Epithelial cell of proximal tubule (primary cell): ENCODE measurements at regions not wholly inside any gene's neighbourhood (a gene's known extent, or its start where the extent isn't known, plus 50 kb on each side); places are given as distances from the start of the nearest gene placed in this dataset.

Source experiments
- DNase-seq: peaks from one replicate; pipeline ENCODE4 v3.0.0-alpha.2; 2011; ENCODE audit warnings: low read depth
- H3K4me3 ChIP-seq: 2 replicates; pipeline ENCODE4 v1.5.1; 2011; ENCODE audit warnings: low read depth, mild to moderate bottlenecking, low read length
- TF ChIP-seq, protein P1 (sequence below): conservative IDR thresholded peaks from 2 replicates; pipeline ENCODE4 v1.5.1; 2012; ENCODE audit warnings: low read depth, mild to moderate bottlenecking, low read length

DNA sequence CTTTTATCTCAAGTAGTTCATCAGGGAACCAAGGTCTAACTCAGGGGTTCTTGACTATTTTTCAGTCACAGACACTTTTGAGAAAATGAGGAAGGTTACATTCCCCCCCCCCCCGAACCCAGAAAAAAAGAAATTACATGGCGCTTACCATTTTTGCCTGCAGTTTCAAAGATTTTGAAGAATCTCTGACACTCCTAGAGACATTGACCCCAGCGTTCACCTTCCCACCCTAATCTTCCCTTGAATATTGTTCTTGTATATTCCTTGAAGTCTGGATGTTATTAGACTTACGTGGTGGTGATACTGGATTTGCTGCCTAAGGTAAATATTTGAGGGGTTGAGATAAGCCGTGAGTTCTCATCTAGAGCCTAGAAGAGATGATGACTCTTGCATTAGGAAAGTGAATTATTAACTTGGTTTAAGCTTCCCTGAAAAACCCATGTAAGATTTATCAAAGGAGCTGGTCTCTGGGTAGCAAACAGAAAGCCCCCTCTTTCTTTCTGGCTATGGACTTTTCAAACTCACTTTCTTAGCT, 245.7 kb upstream of the FOXK1 start:
- no peak overlapping the region for H3K4me3 ChIP-seq
- TF ChIP-seq, protein P1, sequence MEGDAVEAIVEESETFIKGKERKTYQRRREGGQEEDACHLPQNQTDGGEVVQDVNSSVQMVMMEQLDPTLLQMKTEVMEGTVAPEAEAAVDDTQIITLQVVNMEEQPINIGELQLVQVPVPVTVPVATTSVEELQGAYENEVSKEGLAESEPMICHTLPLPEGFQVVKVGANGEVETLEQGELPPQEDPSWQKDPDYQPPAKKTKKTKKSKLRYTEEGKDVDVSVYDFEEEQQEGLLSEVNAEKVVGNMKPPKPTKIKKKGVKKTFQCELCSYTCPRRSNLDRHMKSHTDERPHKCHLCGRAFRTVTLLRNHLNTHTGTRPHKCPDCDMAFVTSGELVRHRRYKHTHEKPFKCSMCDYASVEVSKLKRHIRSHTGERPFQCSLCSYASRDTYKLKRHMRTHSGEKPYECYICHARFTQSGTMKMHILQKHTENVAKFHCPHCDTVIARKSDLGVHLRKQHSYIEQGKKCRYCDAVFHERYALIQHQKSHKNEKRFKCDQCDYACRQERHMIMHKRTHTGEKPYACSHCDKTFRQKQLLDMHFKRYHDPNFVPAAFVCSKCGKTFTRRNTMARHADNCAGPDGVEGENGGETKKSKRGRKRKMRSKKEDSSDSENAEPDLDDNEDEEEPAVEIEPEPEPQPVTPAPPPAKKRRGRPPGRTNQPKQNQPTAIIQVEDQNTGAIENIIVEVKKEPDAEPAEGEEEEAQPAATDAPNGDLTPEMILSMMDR, result no peak
- no peak for DNase-seq

DNA sequence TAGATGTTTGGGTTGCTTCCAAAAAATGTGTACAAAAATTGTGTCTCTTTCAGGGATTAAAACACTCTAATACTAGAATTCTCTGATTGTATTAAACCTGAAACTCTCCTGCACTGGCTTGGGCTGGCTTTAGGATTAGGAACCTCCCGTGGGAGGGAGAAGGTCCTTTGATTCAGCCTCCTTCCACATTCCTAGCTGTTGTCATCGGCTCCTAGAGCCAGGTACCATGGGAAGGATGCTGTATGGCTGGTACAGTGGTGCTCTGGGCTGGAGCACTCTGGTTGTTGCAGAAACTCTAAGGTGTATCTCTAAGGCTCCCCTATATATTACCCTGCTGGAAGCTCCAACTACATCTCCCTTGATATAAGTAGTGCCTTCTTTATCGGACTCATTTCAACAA, 245.2 kb upstream of the FOXK1 start:
- no peak for DNase-seq
- TF ChIP-seq, protein P1, result no peak
- H3K4me3 ChIP-seq, result no peak overlapping the region

DNA sequence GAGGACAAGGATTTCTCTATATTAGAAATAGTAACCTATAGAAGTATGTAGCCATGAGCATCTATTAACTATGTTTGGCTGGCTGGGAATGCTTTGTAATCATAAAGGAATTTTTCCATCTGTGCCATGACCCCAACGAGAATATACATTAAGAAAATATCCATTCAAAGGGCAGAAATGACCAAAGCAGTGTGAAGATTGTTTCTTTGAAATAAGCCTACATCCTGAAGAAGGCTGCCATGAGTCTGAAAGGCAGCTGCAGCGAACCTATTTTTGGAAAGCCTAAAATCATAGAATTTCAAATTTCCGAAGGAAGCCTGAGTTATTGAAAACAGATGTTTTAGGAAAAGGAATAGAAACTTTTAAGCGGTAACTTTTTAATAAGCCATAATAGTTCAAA, 244.2 kb upstream of the FOXK1 start:
- H3K4me3 ChIP-seq, result no peak overlapping the region
- no peak for DNase-seq
- TF ChIP-seq, protein P1, result no peak

DNA sequence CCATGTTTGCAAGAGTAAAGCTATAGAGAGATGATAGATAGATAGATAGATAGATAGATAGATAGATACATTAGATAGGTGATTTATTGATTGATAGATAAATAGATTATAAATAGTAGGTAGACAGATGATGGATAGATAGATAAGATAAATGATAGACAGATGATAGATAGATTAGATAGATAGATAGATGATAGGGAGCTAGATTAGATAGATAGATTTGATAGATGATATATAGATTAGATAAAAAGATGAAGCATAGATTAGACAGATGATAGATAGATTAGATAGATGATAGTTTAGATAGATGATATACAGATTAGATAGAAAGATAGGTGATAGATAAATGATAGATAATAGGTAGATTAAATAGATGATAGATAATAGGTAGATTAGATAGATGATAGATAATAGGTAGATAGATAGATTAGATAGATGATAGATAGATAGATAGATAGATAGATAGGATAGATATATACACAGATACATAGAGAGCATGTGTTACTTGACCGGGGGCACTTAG, 243.3 kb upstream of the FOXK1 start:
- TF ChIP-seq, protein P1, result no peak
- no peak for DNase-seq
- H3K4me3 ChIP-seq, result no peak overlapping the region

DNA sequence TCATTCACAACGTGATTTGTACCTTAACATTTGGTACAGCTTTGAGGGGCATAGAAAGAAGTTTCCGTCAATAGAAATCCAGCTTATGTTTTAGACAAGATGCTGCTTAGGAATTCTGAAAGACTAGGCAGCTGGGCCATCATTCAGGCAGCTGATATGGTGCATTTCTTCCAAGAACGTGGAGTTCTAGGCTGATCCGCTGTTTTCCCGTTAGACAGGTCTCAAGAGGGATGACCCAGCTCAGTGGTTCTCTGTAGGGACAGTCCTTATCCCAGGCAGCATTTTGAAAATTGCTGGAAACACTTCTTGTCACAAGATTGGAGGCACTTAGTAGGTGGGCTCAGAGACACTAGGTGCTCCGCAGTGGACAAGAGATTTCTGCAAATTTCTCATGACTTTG, 242.7 kb upstream of the FOXK1 start:
- no peak overlapping the region for H3K4me3 ChIP-seq
- TF ChIP-seq, protein P1, result no peak
- no peak for DNase-seq

DNA sequence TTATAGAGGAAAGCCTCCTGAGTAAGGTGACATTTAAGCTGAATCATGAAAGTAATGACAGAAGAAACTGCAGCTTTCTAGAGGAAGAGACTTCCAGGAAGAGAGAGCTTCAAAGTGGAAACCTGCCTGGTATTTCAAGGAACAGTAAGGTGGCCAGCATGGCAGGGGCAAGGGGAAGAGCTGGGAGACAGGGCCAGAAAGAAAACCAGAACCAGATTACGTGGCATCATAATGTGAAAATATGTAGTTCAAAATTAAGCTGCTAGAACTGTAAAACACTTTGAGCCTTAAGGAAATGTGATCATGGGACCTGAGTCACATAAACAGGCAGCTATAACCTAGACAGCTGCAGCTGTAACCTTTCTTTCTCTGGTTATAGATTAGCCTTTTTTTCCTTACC, 238.0 kb upstream of the FOXK1 start:
- TF ChIP-seq, protein P1, result no peak
- DNase-seq, result no peak
- no peak overlapping the region for H3K4me3 ChIP-seq

DNA sequence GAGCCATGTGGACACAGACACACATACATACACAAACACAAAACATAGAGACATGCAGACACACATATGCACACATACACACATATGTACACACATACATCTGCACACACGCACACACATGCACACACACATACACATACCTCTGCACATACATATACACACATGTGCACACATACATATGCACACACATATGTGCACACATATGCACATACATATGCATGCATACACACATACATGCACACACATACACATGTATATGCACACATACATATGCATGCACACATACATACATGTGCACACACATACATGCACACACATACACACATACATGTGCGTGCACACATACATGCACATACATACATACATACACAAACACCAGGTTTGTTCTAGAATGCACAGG, 236.3 kb upstream of the FOXK1 start:
- H3K4me3 ChIP-seq, result no peak overlapping the region
- TF ChIP-seq, protein P1, result no peak
- no peak for DNase-seq
